IMR-90 (cell line): ENCODE measurements at regions not wholly inside any gene's neighbourhood (a gene's known extent, or its start where the extent isn't known, plus 50 kb on each side); places are given as distances from the start of the nearest gene placed in this dataset.

ENCODE experiments used
- ATAC-seq: fragments of 200-7000 bp; cut with Tn5 transposase; 2 replicates; pipeline ENCODE4 v1.9.1; 2020; ENCODE audit warnings: low read depth, mild to moderate bottlenecking, moderate library complexity
- BruUV-seq: library from RNA; stranded (reverse); fragments of 400-500 nt; replicated peaks from 2 replicates; lab custom pipeline; 2021; lab: Mats Ljungman, UMichigan
- CTCF ChIA-PET: fragments of 300-600 bp; formaldehyde crosslinking; extraction: SDS; loops from one replicate; lab custom pipeline; 2021; ENCODE audit warnings: antibody characterized with exemption; lab: Yijun Ruan, JAX
- POLR2A ChIA-PET: fragments of 300-600 bp; sonication (Branson Sonifier 250); formaldehyde crosslinking; loops from one replicate; lab custom pipeline; 2022; ENCODE audit warnings: antibody characterized with exemption; ENCODE audit not compliant: unreplicated experiment; lab: Charles Lee
- DNase-seq: peaks from one replicate; pipeline ENCODE4 v3.0.0; 2013
- H2AFZ ChIP-seq: replicated peaks from 2 replicates; pipeline ENCODE3; 2013; ENCODE audit warnings: low read length, mild to moderate bottlenecking; ENCODE audit not compliant: poor library complexity
- H2AK5ac ChIP-seq: 2 replicates; pipeline ENCODE4 v1.6.1; 2013; ENCODE audit warnings: low read depth, low read length, inconsistent platforms
- H2AK9ac ChIP-seq: replicated peaks from 2 replicates; pipeline ENCODE3; 2013; ENCODE audit warnings: mild to moderate bottlenecking, low read depth, low read length, moderate library complexity; ENCODE audit not compliant: poor library complexity
- H2BK120ac ChIP-seq: 2 replicates; pipeline ENCODE4 v1.6.1; 2013; ENCODE audit warnings: low read depth, low read length, inconsistent platforms
- H2BK15ac ChIP-seq: 3 replicates; pipeline ENCODE4 v1.6.1; 2013; ENCODE audit warnings: low read depth, low read length, inconsistent platforms
- H2BK20ac ChIP-seq: 2 replicates; pipeline ENCODE4 v1.6.1; 2013; ENCODE audit warnings: low read depth, mild to moderate bottlenecking, inconsistent platforms, low read length, moderate library complexity
- H2BK5ac ChIP-seq: 2 replicates; pipeline ENCODE4 v1.6.1; 2013; ENCODE audit warnings: mild to moderate bottlenecking, low read depth, low read length, inconsistent platforms; ENCODE audit not compliant: poor library complexity, severe bottlenecking
- H3K14ac ChIP-seq: replicated peaks from 2 replicates; pipeline ENCODE4 v1.6.1; 2013; ENCODE audit warnings: low read depth, low read length, inconsistent platforms
- H3K18ac ChIP-seq: 2 replicates; pipeline ENCODE4 v1.6.1; 2013; ENCODE audit warnings: low read depth, low read length, control low read depth
- H3K23ac ChIP-seq: 2 replicates; pipeline ENCODE4 v1.6.1; 2013; ENCODE audit warnings: low read depth, low read length, inconsistent platforms
- H3K27ac ChIP-seq: 2 replicates; pipeline ENCODE4 v1.5.1; 2013; ENCODE audit warnings: mild to moderate bottlenecking, control low read depth, low read length; ENCODE audit not compliant: insufficient read depth
- H3K27me3 ChIP-seq: 2 replicates; pipeline ENCODE4 v1.6.1; 2013; ENCODE audit warnings: low read length; ENCODE audit not compliant: control insufficient read depth, insufficient read depth
- H3K36me3 ChIP-seq: 2 replicates; pipeline ENCODE4 v1.6.1; 2013; ENCODE audit warnings: low read length, mixed read lengths; ENCODE audit not compliant: control insufficient read depth, insufficient read depth
- H3K4ac ChIP-seq: 2 replicates; pipeline ENCODE4 v1.6.1; 2013; ENCODE audit warnings: low read depth, low read length, inconsistent platforms
- H3K4me1 ChIP-seq: 2 replicates; pipeline ENCODE4 v1.6.1; 2013; ENCODE audit warnings: low read length, mixed read lengths; ENCODE audit not compliant: control insufficient read depth, insufficient read depth
- H3K4me2 ChIP-seq: 2 replicates; pipeline ENCODE4 v1.6.1; 2013; ENCODE audit warnings: low read depth, mild to moderate bottlenecking, control low read depth, low read length, moderate library complexity
- H3K4me3 ChIP-seq: 2 replicates; pipeline ENCODE4 v1.5.1; 2013; ENCODE audit warnings: low read depth, mild to moderate bottlenecking, control low read depth, low read length, moderate library complexity; ENCODE audit not compliant: insufficient read depth
- H3K56ac ChIP-seq: 2 replicates; pipeline ENCODE4 v1.6.1; 2013; ENCODE audit warnings: low read length, inconsistent platforms; ENCODE audit not compliant: insufficient read depth; ENCODE audit errors: extremely low read depth
- H3K79me1 ChIP-seq, 2 experiments: 2 replicates each; pipeline ENCODE4 v1.6.1; 2013; ENCODE audit warnings: low read length in 2 of 2, inconsistent platforms in 1 of 2, low read depth in 1 of 2
- H3K9ac ChIP-seq: 2 replicates; pipeline ENCODE4 v1.6.1; 2013; ENCODE audit warnings: low read depth, low read length, control low read depth
- H3K9me1 ChIP-seq: 2 replicates; pipeline ENCODE4 v1.6.1; 2013; ENCODE audit warnings: low read length, inconsistent platforms; ENCODE audit not compliant: insufficient read depth
- H3K9me3 ChIP-seq: 2 replicates; pipeline ENCODE4 v1.6.1; 2013; ENCODE audit warnings: low read length; ENCODE audit not compliant: control insufficient read depth, insufficient read depth
- H4K20me1 ChIP-seq: 2 replicates; pipeline ENCODE4 v1.6.1; 2013; ENCODE audit warnings: low read length, inconsistent platforms; ENCODE audit not compliant: insufficient read depth
- H4K5ac ChIP-seq: 2 replicates; pipeline ENCODE4 v1.6.1; 2013; ENCODE audit warnings: mild to moderate bottlenecking, low read depth, low read length, control low read depth
- H4K8ac ChIP-seq, 2 experiments: 2 replicates each; pipeline ENCODE4 v1.6.1; 2013; ENCODE audit warnings: low read depth in 2 of 2, low read length in 2 of 2, control low read depth in 1 of 2, inconsistent platforms in 1 of 2
- H4K91ac ChIP-seq: 2 replicates; pipeline ENCODE4 v1.6.1; 2013; ENCODE audit warnings: low read depth, low read length, inconsistent platforms; ENCODE audit not compliant: insufficient read depth
- ELK1 ChIP-seq: fragments of 150-350 bp; IDR thresholded peaks from 2 replicates; pipeline ENCODE4 v1.6.1; 2016; ENCODE audit warnings: low read depth, mild to moderate bottlenecking, low read length, moderate library complexity, borderline replicate concordance
- MAFK ChIP-seq: IDR thresholded peaks from 2 replicates; pipeline ENCODE4 v1.6.1; 2012; ENCODE audit warnings: low read depth, low read length, improper control_type of control experiment
- USF2 ChIP-seq: fragments of 150-350 bp; IDR thresholded peaks from 2 replicates; pipeline ENCODE4 v1.6.1; 2017; ENCODE audit warnings: mild to moderate bottlenecking, antibody characterized with exemption, low read length, low read depth
- WGBS, 2 experiments: methylation state at CpG; one replicate each; pipeline versions ENCODE4 v1.1.5 to v1.1.7; 2013; ENCODE audit warnings: missing lambda C conversion rate in 2 of 2; ENCODE audit not compliant: insufficient read length in 1 of 2; ENCODE audit errors: extremely low coverage in 2 of 2; 5-methylcytosine and 5-hydroxymethylcytosine counted together
- dilution Hi-C: fragments of 300-500 bp; cut with HindIII; formaldehyde crosslinking; loops from one replicate; pipeline ENCODE4 v1.14.3; 2018; ENCODE audit warnings: low sequenced_read_pairs; ENCODE audit not compliant: unreplicated experiment
- in situ Hi-C: fragments of 300-500 bp; cut with MboI; formaldehyde crosslinking; loops from 3 replicates; pipeline ENCODE4 v1.14.3; 2019; ENCODE audit warnings: low sequenced_read_pairs, inconsistent platforms, mixed read lengths
- intact Hi-C: fragments of 100-400 bp; cut with micrococcal nuclease; formaldehyde crosslinking; loops from 2 replicates; pipeline ENCODE4 v1.10.0; 2022

- Histone ChIP-seq H3K27me3 (no peaks in the 10 kb centered on the region; the same call in 1 of the 2 replicates), H2BK15ac (no peak overlapping the region), H3K4me3 (no peak overlapping the region), H3K18ac (no peak overlapping the region), H3K4ac (no peak overlapping the region), H4K91ac (no peak overlapping the region), H3K56ac (no peak overlapping the region), H2AFZ (no peak overlapping the region), H3K27ac (no peak overlapping the region), H2BK20ac (no peak overlapping the region), H3K79me1 (no peaks in the 10 kb centered on the region), H3K36me3 (no peaks in the 10 kb centered on the region), H3K9me1 (no peaks in the 10 kb centered on the region), H2AK5ac (no peak overlapping the region), H3K4me1 (no peaks in the 10 kb centered on the region), H2AK9ac (no peak overlapping the region), H2BK120ac (no peak overlapping the region), H3K9ac (no peak overlapping the region), H3K4me2 (no peak overlapping the region), H4K5ac (no peak overlapping the region), H3K9me3 (no peaks in the 10 kb centered on the region; the same call in 1 of the 2 replicates), H3K23ac (no peak overlapping the region), H4K8ac (no peak overlapping the region), H4K20me1 (no peaks in the 10 kb centered on the region), H2BK5ac (no peak overlapping the region), H3K14ac (no peak overlapping the region)
- intact Hi-C loops = no loop called here
- no TSS peak for BruUV-seq
- ATAC-seq (no peak), DNase-seq (no peak)
- POLR2A ChIA-PET = no interaction called here
- no peak for TF ChIP-seq ELK1
- no peak for TF ChIP-seq USF2
- peak; percentile 90 for TF ChIP-seq MAFK
- dilution Hi-C loops = no loop called here
- WGBS, 2 experiments = no CpG with 5 or more reads among the region's 1 CpG
- CTCF ChIA-PET = interaction anchor here (0.6 kb wide), 1 partner anchor 840 kb away, joined by 4 read pairs; no protein-coding TSS in a partner anchor
- in situ Hi-C loops = no loop called here
Observed at GRCh38 chr1:199639453-199639852, 388.1 kb upstream of the NR5A2 start.
